HL-60 (cell line): ENCODE measurements at regions not wholly inside any gene's neighbourhood (a gene's known extent, or its start where the extent isn't known, plus 50 kb on each side); places are given as distances from the start of the nearest gene placed in this dataset.

Experiments used
- GABPA ChIP-seq: IDR thresholded peaks from 2 replicates; pipeline ENCODE4 v1.6.1; 2012; ENCODE audit warnings: low read depth
- POLR2AphosphoS5 ChIP-seq: IDR thresholded peaks from 2 replicates; pipeline ENCODE4 v1.6.1; 2012; ENCODE audit warnings: low read depth
- TF ChIP-seq, protein P1 (sequence below): IDR thresholded peaks from one replicate; pipeline ENCODE4 v1.5.1; 2011; ENCODE audit warnings: low read length, control low read depth, inconsistent platforms; ENCODE audit not compliant: insufficient read depth

DNA sequence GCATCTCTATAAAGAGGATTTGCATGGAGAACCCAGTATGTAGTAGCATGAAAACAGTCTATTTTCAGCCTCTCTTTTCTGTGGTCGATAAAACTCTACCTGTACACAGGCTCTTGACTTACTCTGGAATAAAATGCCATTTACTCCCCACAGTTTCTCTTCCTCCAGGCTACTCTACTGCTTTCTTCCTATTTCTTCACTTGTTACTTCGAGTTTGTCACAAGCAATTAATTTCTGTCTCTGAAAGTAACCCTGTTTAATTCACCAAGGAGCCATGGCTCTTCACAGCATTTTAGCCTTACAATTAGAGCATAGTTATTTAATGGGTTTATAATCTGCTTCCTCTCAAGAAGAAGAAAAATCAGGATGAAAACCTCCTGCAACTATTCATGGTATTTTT is 472.9 kb upstream of the PRKX start:
- TF ChIP-seq POLR2AphosphoS5, result no peak
- TF ChIP-seq, protein P1, sequence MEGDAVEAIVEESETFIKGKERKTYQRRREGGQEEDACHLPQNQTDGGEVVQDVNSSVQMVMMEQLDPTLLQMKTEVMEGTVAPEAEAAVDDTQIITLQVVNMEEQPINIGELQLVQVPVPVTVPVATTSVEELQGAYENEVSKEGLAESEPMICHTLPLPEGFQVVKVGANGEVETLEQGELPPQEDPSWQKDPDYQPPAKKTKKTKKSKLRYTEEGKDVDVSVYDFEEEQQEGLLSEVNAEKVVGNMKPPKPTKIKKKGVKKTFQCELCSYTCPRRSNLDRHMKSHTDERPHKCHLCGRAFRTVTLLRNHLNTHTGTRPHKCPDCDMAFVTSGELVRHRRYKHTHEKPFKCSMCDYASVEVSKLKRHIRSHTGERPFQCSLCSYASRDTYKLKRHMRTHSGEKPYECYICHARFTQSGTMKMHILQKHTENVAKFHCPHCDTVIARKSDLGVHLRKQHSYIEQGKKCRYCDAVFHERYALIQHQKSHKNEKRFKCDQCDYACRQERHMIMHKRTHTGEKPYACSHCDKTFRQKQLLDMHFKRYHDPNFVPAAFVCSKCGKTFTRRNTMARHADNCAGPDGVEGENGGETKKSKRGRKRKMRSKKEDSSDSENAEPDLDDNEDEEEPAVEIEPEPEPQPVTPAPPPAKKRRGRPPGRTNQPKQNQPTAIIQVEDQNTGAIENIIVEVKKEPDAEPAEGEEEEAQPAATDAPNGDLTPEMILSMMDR, result no peak
- no peak for TF ChIP-seq GABPA
